ENCODE measurements at regions not wholly inside any gene's neighbourhood (a gene's known extent, or its start where the extent isn't known, plus 50 kb on each side); places are given as distances from the start of the nearest gene placed in this dataset.

DNA sequence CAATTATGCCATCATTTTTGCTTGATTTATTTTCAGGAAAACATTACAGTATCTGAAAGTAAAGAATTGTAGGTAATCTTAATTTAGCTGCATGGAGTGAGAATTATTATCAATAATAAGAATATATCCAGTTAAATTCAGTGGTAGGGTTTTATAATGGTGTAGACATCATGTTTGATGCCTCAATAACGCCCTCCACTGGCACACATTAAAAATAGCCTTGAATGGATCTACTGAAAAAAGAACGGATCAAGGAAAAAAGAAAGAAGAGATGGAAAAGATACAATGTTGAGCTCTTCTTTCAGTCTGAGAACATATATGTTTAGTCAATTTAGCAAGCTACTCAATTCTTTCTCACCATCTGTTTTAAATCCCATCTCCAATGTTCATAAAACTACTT lies 319.2 kb downstream of the CDC14C start:
- H3K9ac ChIP-seq (ENCODE audit: low read depth, low read length, poor library complexity, severe bottlenecking), result no peak overlapping the region
- H3F3A ChIP-seq (ENCODE audit: low read depth), result no peaks in the 10 kb centered on the region
- TF ChIP-seq CTCF (conservative IDR thresholded peaks at IDR 0.05; ENCODE audit: low read length), result peak; percentile 34
- no peak for TF ChIP-seq EZH2phosphoT487 (IDR thresholded peaks at IDR 0.05; ENCODE audit: borderline replicate concordance)
- H3K9me2 ChIP-seq (replicated peaks; ENCODE audit: low read depth, low read length), result no peaks in the 10 kb centered on the region
- H4K20me1 ChIP-seq (ENCODE audit: insufficient read depth, low read length, poor library complexity, severe bottlenecking), result no peaks in the 10 kb centered on the region
- no peaks in the 10 kb centered on the region; the same call in 1 of the 2 replicates for H3K9me3 ChIP-seq (ENCODE audit: insufficient read depth, low read depth, low read length)
- H3K4me1 ChIP-seq (ENCODE audit: insufficient read depth, low read length, poor library complexity, severe bottlenecking), result no peaks in the 10 kb centered on the region
- no peak overlapping the region for H3K4me3 ChIP-seq (ENCODE audit: low read length, poor library complexity, severe bottlenecking)
- no peak overlapping the region for H2AFZ ChIP-seq (ENCODE audit: low read length)
- H3K36me3 ChIP-seq (ENCODE audit: insufficient read depth, low read length), result no peaks in the 10 kb centered on the region
- H3K4me2 ChIP-seq (ENCODE audit: low read depth, low read length, poor library complexity, severe bottlenecking), result no peak overlapping the region
- H3K27me3 ChIP-seq (ENCODE audit: insufficient read depth, low read length, poor library complexity, severe bottlenecking), result no peaks in the 10 kb centered on the region
- H3K79me2 ChIP-seq (ENCODE audit: insufficient read depth, low read length), result no peaks in the 10 kb centered on the region

DNA sequence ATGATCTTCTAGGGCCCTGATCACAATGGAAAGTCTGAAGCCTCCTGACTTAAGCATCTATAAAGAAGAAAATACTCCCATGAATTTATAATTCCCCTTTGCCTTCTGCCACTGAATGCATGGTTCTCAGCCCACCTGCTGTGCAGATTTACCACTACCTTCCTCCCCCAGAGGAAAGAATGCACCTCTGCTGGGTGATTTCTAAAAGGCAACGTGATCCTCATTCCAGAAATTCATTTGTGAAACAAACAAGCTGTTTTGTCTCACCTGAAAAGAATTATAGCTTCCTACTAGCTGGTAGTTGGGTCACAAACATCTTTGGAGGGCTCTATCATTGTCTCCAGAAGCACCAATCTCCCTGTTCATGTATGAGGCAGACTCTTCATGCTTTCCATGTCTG lies 320.2 kb downstream of the CDC14C start:
- TF ChIP-seq CTCF (conservative IDR thresholded peaks at IDR 0.05; ENCODE audit: low read length) (no peak), EZH2phosphoT487 (IDR thresholded peaks at IDR 0.05; ENCODE audit: borderline replicate concordance) (no peak)
- H4K20me1 ChIP-seq (ENCODE audit: insufficient read depth, low read length, poor library complexity, severe bottlenecking), result no peaks in the 10 kb centered on the region

GRCh38 chr7:49245062-49245461 lies 320.7 kb downstream of the CDC14C start:
- Histone ChIP-seq H3K79me2 (ENCODE audit: insufficient read depth, low read length) (no peaks in the 10 kb centered on the region), H2AFZ (ENCODE audit: low read length) (no peak overlapping the region), H3F3A (ENCODE audit: low read depth) (no peaks in the 10 kb centered on the region), H3K4me1 (ENCODE audit: insufficient read depth, low read length, poor library complexity, severe bottlenecking) (no peaks in the 10 kb centered on the region), H3K9ac (ENCODE audit: low read depth, low read length, poor library complexity, severe bottlenecking) (no peak overlapping the region), H3K9me2 (replicated peaks; ENCODE audit: low read depth, low read length) (no peaks in the 10 kb centered on the region), H3K4me3 (ENCODE audit: low read length, poor library complexity, severe bottlenecking) (no peak overlapping the region), H3K9me3 (ENCODE audit: insufficient read depth, low read depth, low read length) (no peaks in the 10 kb centered on the region), H3K36me3 (ENCODE audit: insufficient read depth, low read length) (no peaks in the 10 kb centered on the region), H3K27me3 (ENCODE audit: insufficient read depth, low read length, poor library complexity, severe bottlenecking) (no peaks in the 10 kb centered on the region), H3K4me2 (ENCODE audit: low read depth, low read length, poor library complexity, severe bottlenecking) (no peak overlapping the region), H4K20me1 (ENCODE audit: insufficient read depth, low read length, poor library complexity, severe bottlenecking) (no peaks in the 10 kb centered on the region)
- TF ChIP-seq CTCF (conservative IDR thresholded peaks at IDR 0.05; ENCODE audit: low read length) (no peak), EZH2phosphoT487 (IDR thresholded peaks at IDR 0.05; ENCODE audit: borderline replicate concordance) (no peak)

More for the DNA sequence above, 320.2 kb downstream of the CDC14C start:
- Histone ChIP-seq H3K79me2 (ENCODE audit: insufficient read depth, low read length) (no peaks in the 10 kb centered on the region), H3K4me1 (ENCODE audit: insufficient read depth, low read length, poor library complexity, severe bottlenecking) (no peaks in the 10 kb centered on the region), H3K9ac (ENCODE audit: low read depth, low read length, poor library complexity, severe bottlenecking) (no peak overlapping the region), H3F3A (ENCODE audit: low read depth) (no peaks in the 10 kb centered on the region), H3K9me3 (ENCODE audit: insufficient read depth, low read depth, low read length) (no peaks in the 10 kb centered on the region), H3K4me2 (ENCODE audit: low read depth, low read length, poor library complexity, severe bottlenecking) (no peak overlapping the region), H3K9me2 (replicated peaks; ENCODE audit: low read depth, low read length) (no peaks in the 10 kb centered on the region), H3K27me3 (ENCODE audit: insufficient read depth, low read length, poor library complexity, severe bottlenecking) (no peaks in the 10 kb centered on the region), H2AFZ (ENCODE audit: low read length) (no peak overlapping the region), H3K36me3 (ENCODE audit: insufficient read depth, low read length) (no peaks in the 10 kb centered on the region), H3K4me3 (ENCODE audit: low read length, poor library complexity, severe bottlenecking) (no peak overlapping the region)

All from Loucy (cell line).